OCI-LY1 (cell line): ENCODE measurements at regions not wholly inside any gene's neighbourhood (a gene's known extent, or its start where the extent isn't known, plus 50 kb on each side); places are given as distances from the start of the nearest gene placed in this dataset.

Source experiments
- H2AFZ ChIP-seq: fragments of 200-600 bp; sonication (generic), shearing (Covaris generic); 2 replicates; pipeline ENCODE4 v1.6.0; 2014; ENCODE audit warnings: antibody characterized with exemption, mild to moderate bottlenecking, low read length
- H3F3A ChIP-seq: fragments of 200-600 bp; sonication (generic), shearing (Covaris generic); 2 replicates; pipeline ENCODE4 v1.6.0; 2014; ENCODE audit warnings: mild to moderate bottlenecking, antibody characterized with exemption, low read length, moderate library complexity; ENCODE audit not compliant: insufficient read depth
- H3K27ac ChIP-seq: fragments of 200-600 bp; sonication (generic); 2 replicates; pipeline ENCODE4 v1.5.1; 2014; ENCODE audit warnings: low read length, mixed run types, mild to moderate bottlenecking, low read depth; ENCODE audit not compliant: poor library complexity, severe bottlenecking
- H3K27me3 ChIP-seq: fragments of 200-600 bp; sonication (generic); 2 replicates; pipeline ENCODE4 v1.6.0; 2014; ENCODE audit warnings: antibody characterized with exemption, mild to moderate bottlenecking, low read length, moderate library complexity; ENCODE audit not compliant: insufficient read depth
- H3K36me3 ChIP-seq: fragments of 200-600 bp; sonication (generic); 2 replicates; pipeline ENCODE4 v1.6.1; 2014; ENCODE audit warnings: mild to moderate bottlenecking, antibody characterized with exemption, low read length, moderate library complexity, mixed read lengths; ENCODE audit not compliant: insufficient read depth
- H3K4me1 ChIP-seq: fragments of 200-600 bp; sonication (generic); 2 replicates; pipeline ENCODE4 v1.5.1; 2014; ENCODE audit warnings: mild to moderate bottlenecking, low read length, moderate library complexity; ENCODE audit not compliant: insufficient read depth, severe bottlenecking
- H3K4me2 ChIP-seq: fragments of 200-600 bp; sonication (generic), shearing (Covaris generic); 2 replicates; pipeline ENCODE4 v1.6.1; 2014; ENCODE audit warnings: low read length
- H3K4me3 ChIP-seq: fragments of 200-600 bp; sonication (generic); 2 replicates; pipeline ENCODE4 v1.5.1; 2014; ENCODE audit warnings: low read length, low read depth, mild to moderate bottlenecking, mixed read lengths; ENCODE audit not compliant: poor library complexity, severe bottlenecking
- H3K79me2 ChIP-seq: fragments of 200-600 bp; shearing (Covaris generic); 2 replicates; pipeline ENCODE4 v1.6.1; 2016; ENCODE audit warnings: mixed run types, low read length, mixed read lengths; ENCODE audit not compliant: insufficient read depth
- H3K9ac ChIP-seq: fragments of 200-600 bp; sonication (generic), shearing (Covaris generic); 2 replicates; pipeline ENCODE4 v1.6.1; 2014; ENCODE audit warnings: mild to moderate bottlenecking, low read length, mixed read lengths
- H3K9me2 ChIP-seq: fragments of 200-600 bp; sonication (generic), shearing (Covaris generic); 2 replicates; pipeline ENCODE4 v1.6.1; 2014; ENCODE audit warnings: low read depth, mild to moderate bottlenecking, low read length, mixed read lengths
- H3K9me3 ChIP-seq: fragments of 200-600 bp; shearing (Covaris generic); 2 replicates; pipeline ENCODE4 v1.6.1; 2014; ENCODE audit warnings: low read length, mixed read lengths
- H4K20me1 ChIP-seq: fragments of 200-600 bp; sonication (generic), shearing (Covaris generic); 2 replicates; pipeline ENCODE4 v1.6.0; 2016; ENCODE audit warnings: mild to moderate bottlenecking, low read length; ENCODE audit not compliant: insufficient read depth
- CTCF ChIP-seq: fragments of 200-600 bp; sonication (generic), shearing (Covaris generic); IDR thresholded peaks from 2 replicates; pipeline ENCODE4 v1.5.1; 2017; ENCODE audit warnings: mild to moderate bottlenecking, antibody characterized with exemption, low read length, moderate library complexity, mixed read lengths
- EZH2 ChIP-seq: fragments of 200-600 bp; sonication (generic), shearing (Covaris generic); IDR thresholded peaks from 2 replicates; pipeline ENCODE4 v1.8.0; 2017; ENCODE audit warnings: borderline replicate concordance, mixed run types, mild to moderate bottlenecking, antibody characterized with exemption, low read length, moderate library complexity, mixed read lengths

DNA sequence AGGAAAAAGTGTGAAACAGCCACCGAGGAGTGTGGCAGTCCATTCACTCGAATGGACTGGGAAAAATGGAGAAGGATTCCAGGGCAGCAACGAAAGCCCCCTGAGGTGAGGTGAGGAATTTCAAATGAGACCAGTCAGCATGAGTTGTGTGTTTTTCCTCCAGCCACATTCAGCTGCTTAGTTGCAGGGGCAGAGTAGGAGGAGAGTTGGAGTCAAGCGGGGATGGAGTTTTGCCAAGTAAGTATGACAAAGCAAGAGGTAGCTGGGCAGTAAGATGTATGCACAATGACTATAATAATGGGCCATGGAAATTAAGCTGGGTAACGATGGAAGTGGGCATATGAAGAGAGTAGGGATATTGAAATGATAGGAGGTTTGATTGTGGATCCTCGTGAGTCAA, 64.4 kb downstream of the CCDC54 start:
- Histone ChIP-seq H3K79me2 (no peaks in the 10 kb centered on the region), H3K27me3 (no peaks in the 10 kb centered on the region), H3K4me3 (no peak overlapping the region), H3K9ac (no peak overlapping the region), H3K27ac (no peak overlapping the region), H2AFZ (no peak overlapping the region), H3K9me3 (no peaks in the 10 kb centered on the region), H3K4me1 (no peaks in the 10 kb centered on the region), H3K36me3 (no peaks in the 10 kb centered on the region), H3K4me2 (no peak overlapping the region), H3F3A (no peaks in the 10 kb centered on the region), H3K9me2 (no peaks in the 10 kb centered on the region), H4K20me1 (no peaks in the 10 kb centered on the region)
- no peak for TF ChIP-seq EZH2
- no peak for TF ChIP-seq CTCF

DNA sequence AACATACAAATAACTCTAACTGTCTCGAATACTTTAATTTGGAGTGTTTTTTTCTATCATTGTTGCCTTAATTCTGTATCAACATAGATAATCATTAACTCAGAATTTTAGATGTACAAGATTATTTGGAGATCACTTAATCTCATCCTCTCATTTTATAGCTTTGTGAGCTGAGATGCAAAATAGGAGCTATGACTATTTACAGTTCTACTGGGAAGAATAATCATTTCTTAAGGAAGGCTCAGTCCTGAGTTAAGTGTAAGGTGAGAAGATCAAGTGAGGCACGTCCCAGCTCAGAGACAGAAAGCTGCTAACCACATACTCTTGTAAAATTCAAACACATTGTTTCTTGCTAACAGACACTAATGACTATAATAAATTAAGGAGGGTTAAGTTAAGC, 66.2 kb downstream of the CCDC54 start:
- Histone ChIP-seq H3K4me3 (no peak overlapping the region), H3F3A (no peaks in the 10 kb centered on the region), H4K20me1 (no peaks in the 10 kb centered on the region), H3K79me2 (no peaks in the 10 kb centered on the region), H3K27ac (no peak overlapping the region), H3K9ac (no peak overlapping the region), H2AFZ (no peak overlapping the region), H3K9me3 (no peaks in the 10 kb centered on the region), H3K27me3 (no peaks in the 10 kb centered on the region), H3K9me2 (no peaks in the 10 kb centered on the region), H3K4me2 (no peak overlapping the region), H3K4me1 (no peaks in the 10 kb centered on the region), H3K36me3 (no peaks in the 10 kb centered on the region)
- TF ChIP-seq CTCF (no peak), EZH2 (no peak)

- Histone ChIP-seq H3K79me2 (no peaks in the 10 kb centered on the region), H2AFZ (no peak overlapping the region), H3K27ac (no peak overlapping the region), H3K9me3 (no peaks in the 10 kb centered on the region), H3K27me3 (no peaks in the 10 kb centered on the region), H3K4me3 (no peak overlapping the region), H3K36me3 (no peaks in the 10 kb centered on the region), H3K9ac (no peak overlapping the region), H3K9me2 (no peaks in the 10 kb centered on the region), H3F3A (no peaks in the 10 kb centered on the region), H3K4me2 (no peak overlapping the region), H3K4me1 (no peaks in the 10 kb centered on the region), H4K20me1 (no peaks in the 10 kb centered on the region)
- TF ChIP-seq CTCF (no peak), EZH2 (no peak)
Measured at GRCh38 chr3:107446706-107447105, 69.5 kb downstream of the CCDC54 start.
